Activated CD4-positive, alpha-beta T cell treated with anti-CD3 and anti-CD28 coated beads, Interleukin-2, amount 50 U/mL, for 1 hour (primary cell): ENCODE measurements at regions not wholly inside any gene's neighbourhood (a gene's known extent, or its start where the extent isn't known, plus 50 kb on each side); places are given as distances from the start of the nearest gene placed in this dataset.

Source experiments
- DNase-seq: peaks from one replicate; pipeline ENCODE4 v3.0.0-alpha.2; 2020

GRCh38 chr2:21910832-21911507, 787.2 kb downstream of the TDRD15 start:
- no peak for DNase-seq

GRCh38 chr2:21912405-21912804, 788.6 kb downstream of the TDRD15 start:
- no peak for DNase-seq

DNA sequence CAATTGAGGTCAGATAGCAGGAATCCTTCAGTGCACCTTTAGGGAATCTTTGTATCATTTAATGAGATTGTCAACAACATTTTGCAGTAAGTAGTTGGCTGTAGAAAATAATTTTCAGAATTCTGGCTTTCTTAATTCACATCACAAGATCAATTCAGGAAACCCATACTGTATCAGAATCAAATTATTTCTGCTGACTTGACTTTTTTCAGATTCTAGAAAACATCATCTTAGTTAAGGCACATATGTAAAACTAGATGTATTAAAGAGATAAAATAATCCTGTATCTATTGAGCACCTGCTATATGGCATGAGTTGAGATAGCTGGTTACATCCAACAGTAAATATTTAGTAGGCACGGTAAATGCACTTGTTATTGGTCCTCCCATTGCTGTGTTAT, 791.4 kb downstream of the TDRD15 start:
- no peak for DNase-seq

- DNase-seq, result no peak
Measured at GRCh38 chr2:21916934-21917522, 793.3 kb downstream of the TDRD15 start.

GRCh38 chr2:21920721-21921120, 797.0 kb downstream of the TDRD15 start:
- DNase-seq, result no peak

- DNase-seq, result no peak
Measured at GRCh38 chr2:21924640-21925285, 801.0 kb downstream of the TDRD15 start.

GRCh38 chr2:21928292-21928691, 804.5 kb downstream of the TDRD15 start:
- no peak for DNase-seq

DNA sequence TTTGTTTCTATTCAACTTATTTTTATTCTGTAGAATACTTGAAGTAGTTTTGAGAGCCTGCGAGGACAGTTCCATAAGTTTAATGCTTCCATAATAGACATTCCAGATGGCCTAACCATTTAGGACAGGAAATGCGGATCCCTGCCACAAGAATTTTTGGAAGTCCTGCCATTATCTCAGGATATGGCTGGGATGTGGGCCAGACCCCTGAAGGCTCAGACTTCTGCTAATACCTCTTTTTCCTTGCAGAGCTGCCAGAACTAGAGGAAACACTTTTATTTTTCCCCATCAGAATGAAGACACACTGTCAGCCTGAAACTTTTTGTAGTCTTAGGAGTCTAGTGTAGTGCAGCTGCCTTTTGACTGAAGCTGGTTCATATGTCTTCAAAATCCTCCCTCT, 806.5 kb downstream of the TDRD15 start:
- no peak for DNase-seq

DNA sequence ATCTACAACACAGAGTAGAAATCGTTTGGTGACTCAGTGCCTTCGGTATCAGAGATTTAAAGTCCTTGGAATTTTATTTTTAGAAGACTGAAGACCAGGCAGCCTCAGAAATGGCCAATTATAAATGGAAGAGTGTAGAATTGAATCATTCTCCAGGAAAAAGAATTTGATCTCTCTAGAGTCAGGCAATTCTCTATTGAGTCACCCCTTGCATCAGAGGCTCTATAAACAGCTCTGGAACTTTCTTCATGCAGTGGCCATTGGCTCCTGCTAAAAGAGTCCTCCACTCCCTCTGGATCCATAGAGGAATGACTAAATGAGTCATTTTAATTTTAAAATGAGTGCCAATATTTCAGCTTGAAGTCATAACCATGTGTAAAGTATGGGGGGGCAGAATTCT, 816.2 kb downstream of the TDRD15 start:
- no peak for DNase-seq

GRCh38 chr2:21944536-21944935, 820.8 kb downstream of the TDRD15 start:
- no peak for DNase-seq

- no peak for DNase-seq
Measured at GRCh38 chr2:21945658-21946057, 821.9 kb downstream of the TDRD15 start.

GRCh38 chr2:21947046-21947445, 823.3 kb downstream of the TDRD15 start:
- DNase-seq, result no peak

DNA sequence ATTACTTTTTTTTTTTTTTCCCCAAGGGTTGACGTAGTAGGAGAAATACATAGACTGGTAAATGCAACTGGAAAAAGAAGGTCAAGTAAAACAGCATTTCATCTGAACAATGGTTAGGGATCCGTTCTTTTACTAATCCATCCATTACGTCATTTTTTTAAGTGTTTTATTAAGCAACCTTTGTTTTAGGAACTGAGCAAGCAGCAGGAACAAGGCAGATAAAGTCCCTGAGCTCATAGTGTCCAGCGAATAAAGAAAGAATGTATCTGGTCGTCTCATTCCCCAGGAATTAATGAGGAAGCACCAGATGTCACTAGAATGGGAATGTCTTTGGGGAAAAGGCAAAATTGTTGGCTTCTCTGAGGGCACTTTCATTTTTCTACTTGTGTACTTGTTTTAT, 842.4 kb downstream of the TDRD15 start:
- DNase-seq, result no peak

DNA sequence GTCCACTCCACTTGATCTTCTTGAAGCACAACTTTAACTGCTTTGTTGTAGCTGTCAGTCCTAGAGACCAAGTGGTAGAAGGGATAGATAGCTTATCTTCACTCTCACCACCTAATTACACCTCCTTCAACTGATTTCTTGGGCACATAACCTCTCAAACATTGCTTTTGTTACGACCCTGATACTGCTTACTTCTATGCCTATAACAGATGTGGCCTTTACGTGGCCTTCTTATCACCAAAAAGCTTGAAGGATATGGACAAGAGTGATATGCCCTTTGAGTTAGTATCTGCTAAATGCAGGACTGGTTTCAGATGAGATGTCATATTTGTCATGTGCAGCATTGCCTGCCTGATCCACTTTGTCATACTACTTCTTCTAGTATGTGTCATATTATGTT, 847.2 kb downstream of the TDRD15 start:
- DNase-seq, result no peak

DNA sequence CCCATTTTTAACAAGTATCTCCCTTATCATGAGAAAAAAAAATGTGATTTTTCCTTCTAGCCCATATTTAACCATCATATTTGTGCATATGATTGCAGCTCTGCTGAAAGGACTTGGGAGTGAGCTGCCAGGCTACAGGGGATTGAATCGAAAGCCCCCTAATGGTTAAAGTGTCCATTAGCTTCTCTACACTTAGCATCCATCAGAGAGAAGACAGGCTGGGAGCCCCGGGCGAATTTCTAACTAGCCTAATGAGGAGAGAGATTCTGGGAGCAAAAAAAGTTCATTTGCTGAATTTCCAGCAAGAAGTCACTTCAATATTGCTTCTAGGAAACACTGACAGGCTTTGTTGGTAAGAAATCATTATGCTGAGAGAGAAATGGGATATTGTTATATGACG, 848.8 kb downstream of the TDRD15 start:
- no peak for DNase-seq

DNA sequence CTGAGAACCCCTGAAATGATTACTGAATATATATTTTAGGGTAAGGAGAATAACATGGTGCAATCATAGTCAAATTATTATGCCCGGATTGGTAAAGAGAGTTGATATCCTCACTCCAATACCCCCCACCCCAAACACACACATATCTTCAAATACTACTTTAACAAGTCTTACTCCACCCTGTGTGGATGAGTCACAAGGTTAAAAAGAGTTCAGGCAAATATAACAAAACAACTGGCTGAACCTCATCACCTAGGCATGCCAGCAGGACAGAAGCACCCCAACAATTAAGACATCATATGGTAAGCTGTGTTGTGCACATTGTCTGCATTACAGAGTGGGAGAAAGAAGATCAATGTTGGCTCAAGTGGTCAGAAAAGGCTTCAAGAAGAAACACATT, 857.4 kb downstream of the TDRD15 start:
- no peak for DNase-seq

- no peak for DNase-seq
Measured at GRCh38 chr2:21993002-21993401, 869.2 kb downstream of the TDRD15 start.

GRCh38 chr2:21996339-21996738, 872.6 kb downstream of the TDRD15 start:
- DNase-seq, result no peak

DNA sequence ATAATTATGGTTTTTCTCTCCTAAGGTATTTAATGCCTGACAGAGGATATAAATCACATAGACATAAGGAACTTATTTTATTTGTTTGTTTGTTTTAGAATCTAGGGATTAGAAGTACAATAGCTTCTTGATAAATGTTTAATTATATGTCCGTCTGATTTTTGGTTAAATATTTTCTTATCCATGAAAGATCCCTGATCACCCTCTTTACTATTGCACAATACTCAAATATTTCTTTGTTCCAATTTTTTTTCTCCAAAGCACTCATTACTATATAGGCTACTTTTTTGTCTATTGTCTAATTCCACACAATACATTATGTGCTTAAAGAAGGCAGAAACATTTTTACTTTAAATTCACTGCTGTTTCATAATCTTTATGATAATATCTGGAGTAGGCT, 875.8 kb downstream of the TDRD15 start:
- DNase-seq, result no peak

DNA sequence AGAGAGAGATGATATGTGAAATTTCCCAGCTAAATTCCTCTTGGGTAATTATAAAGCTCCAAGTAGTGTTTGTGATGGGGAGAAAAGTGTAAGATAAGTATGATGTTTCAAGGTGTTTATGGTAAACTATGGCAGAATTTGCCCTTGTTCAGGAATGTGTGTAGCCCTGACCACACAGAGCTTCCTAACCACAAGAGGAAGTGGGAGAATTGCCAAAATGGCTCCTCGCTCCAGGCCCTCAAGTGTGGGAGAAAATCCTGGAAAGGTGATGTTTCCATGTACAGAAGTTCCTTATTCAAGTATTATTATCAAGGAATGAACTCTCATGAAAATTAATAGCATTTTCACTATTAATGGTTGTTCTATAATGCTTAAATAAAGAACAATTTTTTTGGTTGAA, 878.3 kb downstream of the TDRD15 start:
- DNase-seq, result no peak

GRCh38 chr2:22003270-22003669, 879.5 kb downstream of the TDRD15 start:
- DNase-seq, result no peak

GRCh38 chr2:22011048-22011447, 887.3 kb downstream of the TDRD15 start:
- DNase-seq, result no peak

- no peak for DNase-seq
Measured at GRCh38 chr2:22020091-22020742, 896.4 kb downstream of the TDRD15 start.
